GM12878 (cell line): ENCODE measurements at regions not wholly inside any gene's neighbourhood (a gene's known extent, or its start where the extent isn't known, plus 50 kb on each side); places are given as distances from the start of the nearest gene placed in this dataset.

Source experiments
- ATAC-seq: fragments of 200-7000 bp; cut with Tn5 transposase; 3 replicates; pipeline ENCODE4 v1.9.1; 2020; ENCODE audit warnings: mild to moderate bottlenecking, moderate library complexity
- BruUV-seq: library from RNA; stranded (reverse); fragments of 400-500 nt; replicated peaks from 2 replicates; lab custom pipeline; 2021; lab: Mats Ljungman, UMichigan
- CTCF ChIA-PET: fragments of 300-600 bp; sonication (Branson Sonifier 250); formaldehyde crosslinking; extraction: SDS; loops from one replicate; lab custom pipeline; 2021; ENCODE audit warnings: inconsistent platforms; lab: Yijun Ruan, JAX
- POLR2A ChIA-PET: fragments of 350-600 bp; formaldehyde crosslinking; extraction: SDS; loops from one replicate; lab custom pipeline; 2021; ENCODE audit warnings: inconsistent platforms; lab: Charles Lee
- RAD21 ChIA-PET: fragments of 300-600 bp; sonication (Branson Sonifier 250); formaldehyde crosslinking; loops from one replicate; lab custom pipeline; 2023; ENCODE audit warnings: antibody characterized with exemption; ENCODE audit not compliant: unreplicated experiment; lab: Charles Lee
- SMC1A ChIA-PET: fragments of 300-600 bp; sonication (Branson Sonifier 250); formaldehyde crosslinking; loops from one replicate; lab custom pipeline; 2023; ENCODE audit not compliant: unreplicated experiment, uncharacterized antibody; lab: Charles Lee
- DNase-seq: peaks from one replicate; pipeline ENCODE4 v3.0.0-alpha.2; 2011; ENCODE audit warnings: low read depth, low spot score
- FAIRE-seq: peaks from 3 replicates; lab custom pipeline; 2011; peaks lifted over from hg19 to GRCh38; lab: Jason Lieb, UNC
- H2AFZ ChIP-seq: 2 replicates; pipeline ENCODE4 v1.6.0; 2011; ENCODE audit warnings: low read depth, low read length, control low read depth; ENCODE audit not compliant: control insufficient read depth
- H3K27ac ChIP-seq: 2 replicates; pipeline ENCODE4 v1.5.1; 2011; ENCODE audit warnings: control low read depth; ENCODE audit not compliant: control insufficient read depth, insufficient read depth
- H3K27me3 ChIP-seq, 2 experiments: replicated peaks in 1 of 2; 2 replicates each; pipeline versions ENCODE4 v1.6.0 to v1.6.1; 2011; ENCODE audit warnings: low read length in 1 of 2; ENCODE audit not compliant: control insufficient read depth in 2 of 2, insufficient read depth in 2 of 2
- H3K36me3 ChIP-seq, 2 experiments: 2 replicates each; pipeline ENCODE4 v1.5.1; 2011; ENCODE audit warnings: low read length in 1 of 2; ENCODE audit not compliant: control insufficient read depth in 2 of 2, insufficient read depth in 2 of 2
- H3K4me1 ChIP-seq: 2 replicates; pipeline ENCODE4 v1.6.1; 2011; ENCODE audit warnings: mild to moderate bottlenecking, low read length, moderate library complexity, mixed read lengths; ENCODE audit not compliant: control insufficient read depth, insufficient read depth
- H3K4me2 ChIP-seq: 2 replicates; pipeline ENCODE4 v1.6.0; 2011; ENCODE audit warnings: control low read depth; ENCODE audit not compliant: control insufficient read depth, insufficient read depth
- H3K4me3 ChIP-seq: fragments of 200-600 bp; sonication (generic); 2 replicates; pipeline ENCODE4 v1.5.1; 2016
- H3K79me2 ChIP-seq: 2 replicates; pipeline ENCODE4 v1.6.0; 2011; ENCODE audit warnings: low read length; ENCODE audit not compliant: control insufficient read depth, insufficient read depth
- H3K9ac ChIP-seq: 2 replicates; pipeline ENCODE4 v1.8.0; 2011; ENCODE audit warnings: low read length, control low read depth, mixed read lengths; ENCODE audit not compliant: control insufficient read depth, insufficient read depth
- H3K9me3 ChIP-seq: replicated peaks from 3 replicates; pipeline ENCODE4 v1.5.1; 2011; ENCODE audit warnings: mild to moderate bottlenecking, low read length; ENCODE audit not compliant: control insufficient read depth, insufficient read depth
- H4K20me1 ChIP-seq: 2 replicates; pipeline ENCODE4 v1.6.0; 2011; ENCODE audit not compliant: control insufficient read depth, insufficient read depth
- BCLAF1 ChIP-seq: fragments of 450-650 bp; IDR thresholded peaks from 2 replicates; pipeline ENCODE4 v1.6.1; 2017; ENCODE audit warnings: antibody characterized with exemption, mild to moderate bottlenecking, moderate library complexity
- BMI1 ChIP-seq: fragments of 450-650 bp; IDR thresholded peaks from 2 replicates; pipeline ENCODE4 v1.6.1; 2016; ENCODE audit warnings: mild to moderate bottlenecking, moderate library complexity, borderline replicate concordance
- EGR1 ChIP-seq, 2 experiments: IDR thresholded peaks; 1 replicate in 1 of 2; 2 replicates in 1 of 2; pipeline ENCODE4 v1.6.1; 2011 to 2012; ENCODE audit warnings: low read depth in 2 of 2, low read length in 2 of 2, borderline replicate concordance in 1 of 2, mild to moderate bottlenecking in 1 of 2, moderate library complexity in 1 of 2
- GABPA ChIP-seq: IDR thresholded peaks from 2 replicates; pipeline ENCODE4 v1.6.1; 2014; ENCODE audit warnings: antibody characterized with exemption, low read depth, mild to moderate bottlenecking, inconsistent platforms
- MLLT1 ChIP-seq: fragments of 450-650 bp; IDR thresholded peaks from 2 replicates; pipeline ENCODE4 v1.6.1; 2016; ENCODE audit warnings: mild to moderate bottlenecking
- NFIC ChIP-seq: IDR thresholded peaks from 2 replicates; pipeline ENCODE4 v1.6.1; 2012; ENCODE audit warnings: low read depth, mild to moderate bottlenecking, inconsistent platforms, low read length, moderate library complexity
- RBBP5 ChIP-seq: fragments of 200-600 bp; sonication (generic); conservative IDR thresholded peaks from 2 replicates; pipeline ENCODE4 v1.6.1; 2016
- RELA ChIP-seq: fragments of 450-650 bp; IDR thresholded peaks from 2 replicates; pipeline ENCODE4 v1.8.0; 2014; ENCODE audit warnings: borderline replicate concordance; ENCODE audit not compliant: partially characterized antibody
- SMAD5 ChIP-seq: IDR thresholded peaks from 2 replicates; pipeline ENCODE4 v1.6.1; 2016; ENCODE audit warnings: antibody characterized with exemption, low read depth
- SMARCA5 ChIP-seq: fragments of 450-650 bp; IDR thresholded peaks from 2 replicates; pipeline ENCODE4 v1.6.1; 2017; ENCODE audit warnings: mild to moderate bottlenecking
- USF1 ChIP-seq: IDR thresholded peaks from 2 replicates; pipeline ENCODE4 v1.6.1; 2011; ENCODE audit warnings: borderline replicate concordance, low read depth, mild to moderate bottlenecking, moderate library complexity, mixed read lengths, low read length; ENCODE audit not compliant: insufficient read depth; ENCODE audit errors: extremely low read length
- ZNF384 ChIP-seq: IDR thresholded peaks from 2 replicates; pipeline ENCODE4 v1.6.1; 2012; ENCODE audit warnings: low read depth, mild to moderate bottlenecking, low read length, improper control_type of control experiment, borderline replicate concordance
- ZNF592 ChIP-seq: fragments of 450-650 bp; IDR thresholded peaks from 2 replicates; pipeline ENCODE4 v1.6.1; 2017; ENCODE audit warnings: mild to moderate bottlenecking, moderate library complexity
- WGBS: methylation state at CpG from one replicate; pipeline ENCODE4 v1.1.6; 2016; ENCODE audit warnings: low lambda C conversion rate; ENCODE audit not compliant: insufficient replicate concordance, insufficient coverage; ENCODE audit errors: missing lambda C conversion rate; 5-methylcytosine and 5-hydroxymethylcytosine counted together
- in situ Hi-C: fragments of 300-500 bp; cut with MboI; formaldehyde crosslinking; loops from 9 replicates; pipeline ENCODE4 v1.14.3; 2018; ENCODE audit warnings: mixed read lengths
- intact Hi-C: fragments of 100-400 bp; cut with micrococcal nuclease; formaldehyde crosslinking; loops from one replicate; pipeline ENCODE4 v1.14.2; 2022; ENCODE audit not compliant: unreplicated experiment

- ChIA-PET CTCF (no interaction called here), SMC1A (interaction anchor here (0.9 kb wide), 1 partner anchor 107 kb away, joined by 4 read pairs; no protein-coding TSS in a partner anchor), RAD21 (no interaction called here), POLR2A (no interaction called here)
- no TSS peak for BruUV-seq
- intact Hi-C loops: no loop called here
- no peaks in the 10 kb centered on the region for H4K20me1 ChIP-seq
- DNase-seq: no peak
- no peak overlapping the region for H3K4me3 ChIP-seq
- no peaks in the 10 kb centered on the region for H3K9me3 ChIP-seq
- no peak overlapping the region for H3K4me2 ChIP-seq
- H3K36me3 ChIP-seq: no peaks in the 10 kb centered on the region
- 31% methylated on average over 4 of the region's 4 CpGs for WGBS
- no peak overlapping the region for H2AFZ ChIP-seq
- no peak for FAIRE-seq
- no peak overlapping the region for H3K9ac ChIP-seq
- in situ Hi-C loops: no loop called here
- H3K4me1 ChIP-seq: no peaks in the 10 kb centered on the region
- no peaks in the 10 kb centered on the region; a peak in 1 of 4 replicates for H3K27me3 ChIP-seq
- H3K79me2 ChIP-seq: no peaks in the 10 kb centered on the region
- TF ChIP-seq USF1: no peak
- no peak for TF ChIP-seq ZNF384
- no peak for TF ChIP-seq SMAD5
- TF ChIP-seq GABPA: no peak
- TF ChIP-seq MLLT1: no peak
- TF ChIP-seq EGR1 (IDR thresholded peaks at IDR 0.05; ENCODE audit: borderline replicate concordance in 1 of 2, low read depth in 2 of 2, low read length in 2 of 2): no peak
- TF ChIP-seq NFIC: no peak
- no peak for TF ChIP-seq BMI1
- TF ChIP-seq ZNF592: no peak
- TF ChIP-seq RBBP5: no peak
- TF ChIP-seq BCLAF1: no peak
- TF ChIP-seq RELA: no peak
- TF ChIP-seq SMARCA5: no peak
- no peak for ATAC-seq
- H3K27ac ChIP-seq: no peak overlapping the region
Measured at GRCh38 chr13:99738626-99739025, 232.9 kb downstream of the ZIC5 start.
